ENCODE measurements at regions not wholly inside any gene's neighbourhood (a gene's known extent, or its start where the extent isn't known, plus 50 kb on each side); places are given as distances from the start of the nearest gene placed in this dataset.

DNA sequence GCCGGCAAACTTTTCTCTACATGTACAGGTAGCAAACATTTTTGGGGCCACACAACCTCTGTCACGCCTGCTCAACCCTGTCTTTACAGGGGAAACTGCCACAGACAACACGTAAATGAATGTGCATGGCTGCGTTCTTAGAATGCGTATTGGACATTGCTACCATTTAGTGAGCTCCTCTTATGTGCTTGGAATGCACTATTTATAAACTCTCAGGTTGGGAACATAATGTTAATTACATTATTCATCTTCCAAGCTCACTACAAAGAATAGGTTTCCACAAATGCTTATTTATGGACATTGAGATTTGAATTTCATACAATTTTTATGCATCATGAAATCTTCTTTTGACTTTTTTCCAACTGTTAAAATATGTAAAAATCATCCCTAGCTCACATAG lies 92.0 kb upstream of the RPS6KA2 start:
- H4K20me1 ChIP-seq (ENCODE audit: control insufficient read depth, insufficient read depth, low read length, poor library complexity, severe bottlenecking), result no peaks in the 10 kb centered on the region
- CTCF ChIA-PET, result no interaction called here

DNA sequence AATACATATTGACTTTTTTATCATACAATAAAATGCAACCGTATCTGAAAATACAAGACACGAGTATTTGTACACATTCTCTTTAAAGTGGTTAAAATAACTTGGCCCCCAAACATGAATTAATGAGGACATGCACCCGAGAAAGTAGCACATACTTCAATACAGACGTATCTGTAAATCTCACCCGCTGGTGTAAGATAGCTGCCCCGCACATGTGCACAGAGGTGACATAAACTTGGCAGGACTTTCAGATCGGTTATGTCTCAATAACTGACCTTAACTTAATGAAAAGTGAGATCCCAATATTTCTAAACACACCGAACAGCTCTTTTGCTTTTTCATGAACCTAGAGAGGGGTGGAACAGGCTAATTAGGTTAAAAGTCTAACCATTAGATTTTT lies 91.5 kb upstream of the RPS6KA2 start:
- POLR2A ChIA-PET, result no interaction called here

More for the DNA sequence above, 92.0 kb upstream of the RPS6KA2 start:
- Mint-ChIP-seq H3K4me1 (no peaks in the 10 kb centered on the region), H3K4me3 (no peak overlapping the region), H3K27me3 (peaks cover 4% of the 10 kb centered on the region), H3K9me3 (ENCODE audit: insufficient read depth) (no peaks in the 10 kb centered on the region), H3K27ac (no peak overlapping the region)
- Histone ChIP-seq H3K4me2 (replicated peaks; ENCODE audit: low read depth, low read length, poor library complexity, severe bottlenecking) (no peak overlapping the region), H2AFZ (ENCODE audit: insufficient read depth, low read depth, low read length, poor library complexity, severe bottlenecking) (no peak overlapping the region), H3K79me2 (ENCODE audit: control insufficient read depth, insufficient read depth, low read length) (no peaks in the 10 kb centered on the region), H3K36me3 (replicated peaks in 1 of 2; ENCODE audit: control extremely low read depth in 1 of 2, control insufficient read depth in 1 of 2, extremely low read depth in 1 of 2, insufficient read depth in 2 of 2, low read length in 1 of 2) (no peaks in the 10 kb centered on the region), H3K27me3 (replicated peaks in 1 of 4; ENCODE audit: control extremely low read depth in 1 of 4, control insufficient read depth in 3 of 4, insufficient read depth in 4 of 4, low read length in 3 of 4) (no peaks in the 10 kb centered on the region), H3K9me3 (ENCODE audit: control extremely low read depth in 1 of 3, control insufficient read depth in 2 of 3, insufficient read depth in 1 of 3, low read length in 2 of 3) (no peaks in the 10 kb centered on the region), H3K9ac (ENCODE audit: low read length) (no peak overlapping the region), H3K27ac (ENCODE audit: low read length in 2 of 2) (no peak overlapping the region), H3K4me1 (ENCODE audit: control insufficient read depth in 2 of 2, insufficient read depth in 2 of 2, low read length in 2 of 2) (no peaks in the 10 kb centered on the region), H3K4me3 (ENCODE audit: control extremely low read depth in 1 of 5, extremely low read depth in 1 of 5, insufficient read depth in 1 of 5, low read depth in 2 of 5, low read length in 4 of 5) (no peak overlapping the region)
- WGBS (ENCODE audit: insufficient coverage), result 100% methylated on average over 2 of the region's 5 CpGs
- no peak for DNase-seq
- POLR2A ChIA-PET, result no interaction called here
- ATAC-seq (ENCODE audit: low read depth), result no peak
- intact Hi-C loops (cut with micrococcal nuclease), result no loop called here
- no peak for TF ChIP-seq EZH2 (IDR thresholded peaks at IDR 0.05; ENCODE audit: borderline replicate concordance, insufficient read depth, low read depth, low read length, poor library complexity, severe bottlenecking)
- TF ChIP-seq, protein P1, sequence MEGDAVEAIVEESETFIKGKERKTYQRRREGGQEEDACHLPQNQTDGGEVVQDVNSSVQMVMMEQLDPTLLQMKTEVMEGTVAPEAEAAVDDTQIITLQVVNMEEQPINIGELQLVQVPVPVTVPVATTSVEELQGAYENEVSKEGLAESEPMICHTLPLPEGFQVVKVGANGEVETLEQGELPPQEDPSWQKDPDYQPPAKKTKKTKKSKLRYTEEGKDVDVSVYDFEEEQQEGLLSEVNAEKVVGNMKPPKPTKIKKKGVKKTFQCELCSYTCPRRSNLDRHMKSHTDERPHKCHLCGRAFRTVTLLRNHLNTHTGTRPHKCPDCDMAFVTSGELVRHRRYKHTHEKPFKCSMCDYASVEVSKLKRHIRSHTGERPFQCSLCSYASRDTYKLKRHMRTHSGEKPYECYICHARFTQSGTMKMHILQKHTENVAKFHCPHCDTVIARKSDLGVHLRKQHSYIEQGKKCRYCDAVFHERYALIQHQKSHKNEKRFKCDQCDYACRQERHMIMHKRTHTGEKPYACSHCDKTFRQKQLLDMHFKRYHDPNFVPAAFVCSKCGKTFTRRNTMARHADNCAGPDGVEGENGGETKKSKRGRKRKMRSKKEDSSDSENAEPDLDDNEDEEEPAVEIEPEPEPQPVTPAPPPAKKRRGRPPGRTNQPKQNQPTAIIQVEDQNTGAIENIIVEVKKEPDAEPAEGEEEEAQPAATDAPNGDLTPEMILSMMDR (IDR thresholded peaks at IDR 0.05), result no peak

More for the DNA sequence above, 91.5 kb upstream of the RPS6KA2 start:
- intact Hi-C loops (cut with micrococcal nuclease), result no loop called here
- no peaks in the 10 kb centered on the region for H3K9me3 ChIP-seq (ENCODE audit: control extremely low read depth in 1 of 3, control insufficient read depth in 2 of 3, insufficient read depth in 1 of 3, low read length in 2 of 3)
- H3K79me2 ChIP-seq (ENCODE audit: control insufficient read depth, insufficient read depth, low read length), result no peaks in the 10 kb centered on the region
- H3K4me1 Mint-ChIP-seq, result no peaks in the 10 kb centered on the region
- DNase-seq, result no peak
- H3K9ac ChIP-seq (ENCODE audit: low read length), result no peak overlapping the region
- no peaks in the 10 kb centered on the region for H3K36me3 ChIP-seq (replicated peaks in 1 of 2; ENCODE audit: control extremely low read depth in 1 of 2, control insufficient read depth in 1 of 2, extremely low read depth in 1 of 2, insufficient read depth in 2 of 2, low read length in 1 of 2)
- no peak overlapping the region for H3K27ac Mint-ChIP-seq
- no peak overlapping the region for H3K27ac ChIP-seq (ENCODE audit: low read length in 2 of 2)
- no peak overlapping the region for H2AFZ ChIP-seq (ENCODE audit: insufficient read depth, low read depth, low read length, poor library complexity, severe bottlenecking)
- no peak overlapping the region for H3K4me3 ChIP-seq (ENCODE audit: control extremely low read depth in 1 of 5, extremely low read depth in 1 of 5, insufficient read depth in 1 of 5, low read depth in 2 of 5, low read length in 4 of 5)
- 67% methylated on average over 4 of the region's 8 CpGs for WGBS (ENCODE audit: insufficient coverage)
- no peaks in the 10 kb centered on the region for H4K20me1 ChIP-seq (ENCODE audit: control insufficient read depth, insufficient read depth, low read length, poor library complexity, severe bottlenecking)
- H3K9me3 Mint-ChIP-seq (ENCODE audit: insufficient read depth), result no peaks in the 10 kb centered on the region
- TF ChIP-seq, protein P1 (IDR thresholded peaks at IDR 0.05), result no peak
- TF ChIP-seq EZH2 (IDR thresholded peaks at IDR 0.05; ENCODE audit: borderline replicate concordance, insufficient read depth, low read depth, low read length, poor library complexity, severe bottlenecking), result no peak
- H3K27me3 Mint-ChIP-seq, result peaks cover 4% of the 10 kb centered on the region
- H3K27me3 ChIP-seq (replicated peaks in 1 of 4; ENCODE audit: control extremely low read depth in 1 of 4, control insufficient read depth in 3 of 4, insufficient read depth in 4 of 4, low read length in 3 of 4), result no peaks in the 10 kb centered on the region
- CTCF ChIA-PET, result no interaction called here
- no peak for ATAC-seq (ENCODE audit: low read depth)
- H3K4me1 ChIP-seq (ENCODE audit: control insufficient read depth in 2 of 2, insufficient read depth in 2 of 2, low read length in 2 of 2), result no peaks in the 10 kb centered on the region
- no peak overlapping the region for H3K4me2 ChIP-seq (replicated peaks; ENCODE audit: low read depth, low read length, poor library complexity, severe bottlenecking)
- H3K4me3 Mint-ChIP-seq, result no peak overlapping the region

Data from B cell (primary cell).